WTC11 (cell line): ENCODE measurements at regions not wholly inside any gene's neighbourhood (a gene's known extent, or its start where the extent isn't known, plus 50 kb on each side); places are given as distances from the start of the nearest gene placed in this dataset.
"Not testable (repeated sequence)": the region's sequence is repeated elsewhere in the genome, so short reads cannot be mapped to it uniquely, and the experiment has no call there.

Source experiments
- ATAC-seq: fragments of 200-7000 bp; cut with Tn5 transposase; 2 replicates; pipeline ENCODE4 v1.10.0; 2021; ENCODE audit warnings: mild to moderate bottlenecking, moderate library complexity
- CTCF ChIA-PET: fragments of 300-600 bp; sonication (Branson Sonifier 250); formaldehyde crosslinking; loops from one replicate; lab custom pipeline; 2021; ENCODE audit warnings: antibody characterized with exemption; lab: Charles Lee
- POLR2A ChIA-PET: fragments of 350-600 bp; sonication (Branson Sonifier 250); formaldehyde crosslinking; loops from one replicate; lab custom pipeline; 2021; ENCODE audit warnings: antibody characterized with exemption; lab: Charles Lee
- DNase-seq: peaks from one replicate; pipeline ENCODE4 v3.0.0; 2021; ENCODE audit warnings: low spot score
- H3K27ac Mint-ChIP-seq: 2 replicates; pipeline ENCODE4 v1.8.0; 2021; ENCODE audit warnings: mixed read lengths
- H3K27me3 Mint-ChIP-seq: 2 replicates; pipeline ENCODE4 v1.8.0; 2021; ENCODE audit warnings: low read depth, mild to moderate bottlenecking, moderate library complexity, mixed read lengths
- H3K36me3 Mint-ChIP-seq: 2 replicates; pipeline ENCODE4 v1.8.0; 2021; ENCODE audit warnings: mixed read lengths
- H3K4me1 Mint-ChIP-seq: 2 replicates; pipeline ENCODE4 v1.8.0; 2022; ENCODE audit warnings: mixed read lengths
- H3K4me3 Mint-ChIP-seq: 2 replicates; pipeline ENCODE4 v1.8.0; 2021; ENCODE audit warnings: mild to moderate bottlenecking, moderate library complexity, mixed read lengths
- H3K9me3 Mint-ChIP-seq: 2 replicates; pipeline ENCODE4 v1.8.0; 2021; ENCODE audit warnings: mixed read lengths
- E2F1 ChIP-seq: sonication (generic); formaldehyde crosslinking; IDR thresholded peaks from 2 replicates; pipeline ENCODE4 v1.8.0; 2022; ENCODE audit warnings: mild to moderate bottlenecking, missing genetic modification reagents
- E2F4 ChIP-seq: sonication (generic); formaldehyde crosslinking; IDR thresholded peaks from 2 replicates; pipeline ENCODE4 v1.8.1; 2022; ENCODE audit warnings: low read depth, mild to moderate bottlenecking, moderate library complexity, missing genetic modification reagents, borderline replicate concordance
- ETV6 ChIP-seq: sonication (generic); formaldehyde crosslinking; IDR thresholded peaks from 2 replicates; pipeline ENCODE4 v1.8.1; 2022; ENCODE audit warnings: mild to moderate bottlenecking, missing genetic modification reagents
- FOXJ3 ChIP-seq: sonication (generic); formaldehyde crosslinking; IDR thresholded peaks from 2 replicates; pipeline ENCODE4 v1.9.0; 2021; ENCODE audit warnings: missing genetic modification reagents, mild to moderate bottlenecking, borderline replicate concordance
- HMGA2 ChIP-seq: fragments of 250-450 bp; sonication (Bioruptor Pico); IDR thresholded peaks from 2 replicates; pipeline ENCODE4 v1.4.0; 2021; ENCODE audit warnings: mild to moderate bottlenecking, moderate library complexity
- IRF2 ChIP-seq: sonication (generic); formaldehyde crosslinking; IDR thresholded peaks from 2 replicates; pipeline ENCODE4 v1.8.0; 2022; ENCODE audit warnings: low read depth, missing genetic modification reagents, borderline replicate concordance
- MAX ChIP-seq: sonication (generic); formaldehyde crosslinking; IDR thresholded peaks from 2 replicates; pipeline ENCODE4 v1.8.0; 2022; ENCODE audit warnings: mild to moderate bottlenecking, missing genetic modification reagents
- NR3C1 ChIP-seq: sonication (generic); formaldehyde crosslinking; conservative IDR thresholded peaks from 2 replicates; pipeline ENCODE4 v1.8.1; 2023; ENCODE audit warnings: low read depth, mild to moderate bottlenecking, missing genetic modification reagents
- PRDM15 ChIP-seq: sonication (generic); formaldehyde crosslinking; IDR thresholded peaks from 2 replicates; pipeline ENCODE4 v1.8.0; 2022; ENCODE audit warnings: missing genetic modification reagents
- SOX15 ChIP-seq: fragments of 250-450 bp; sonication (Bioruptor Pico); IDR thresholded peaks from 2 replicates; pipeline ENCODE4 v1.9.0; 2021; ENCODE audit warnings: mild to moderate bottlenecking
- SP1 ChIP-seq: sonication (generic); formaldehyde crosslinking; conservative IDR thresholded peaks from 2 replicates; pipeline ENCODE4 v1.8.1; 2022; ENCODE audit warnings: missing genetic modification reagents
- TCF7 ChIP-seq: sonication (generic); formaldehyde crosslinking; IDR thresholded peaks from 2 replicates; pipeline ENCODE4 v1.8.0; 2022; ENCODE audit warnings: mild to moderate bottlenecking, low read depth, missing genetic modification reagents, moderate library complexity
- TP53 ChIP-seq: sonication (generic); formaldehyde crosslinking; IDR thresholded peaks from 2 replicates; pipeline ENCODE4 v1.8.1; 2023; ENCODE audit warnings: mild to moderate bottlenecking, missing genetic modification reagents
- USF1 ChIP-seq: sonication (generic); formaldehyde crosslinking; IDR thresholded peaks from 2 replicates; pipeline ENCODE4 v1.8.0; 2022; ENCODE audit warnings: mild to moderate bottlenecking, missing genetic modification reagents
- USF2 ChIP-seq: sonication (generic); formaldehyde crosslinking; IDR thresholded peaks from 2 replicates; pipeline ENCODE4 v1.8.1; 2023; ENCODE audit warnings: mild to moderate bottlenecking, missing genetic modification reagents, moderate library complexity
- ZMAT4 ChIP-seq: fragments of 250-450 bp; sonication (Bioruptor Pico); IDR thresholded peaks from 2 replicates; pipeline ENCODE4 v1.9.0; 2021; ENCODE audit warnings: mild to moderate bottlenecking
- ZNF219 ChIP-seq: sonication (generic); formaldehyde crosslinking; IDR thresholded peaks from 2 replicates; pipeline ENCODE4 v1.8.0; 2023; ENCODE audit warnings: missing genetic modification reagents, mild to moderate bottlenecking, borderline replicate concordance
- ZNF281 ChIP-seq: sonication (generic); formaldehyde crosslinking; IDR thresholded peaks from 2 replicates; pipeline ENCODE4 v1.8.0; 2023; ENCODE audit warnings: mild to moderate bottlenecking, missing genetic modification reagents
- ZNF317 ChIP-seq: sonication (generic); formaldehyde crosslinking; IDR thresholded peaks from 2 replicates; pipeline ENCODE4 v1.8.1; 2023; ENCODE audit warnings: low read depth, mild to moderate bottlenecking, moderate library complexity, missing genetic modification reagents, borderline replicate concordance
- ZNF416 ChIP-seq: fragments of 250-450 bp; sonication (Bioruptor Pico); IDR thresholded peaks from 2 replicates; pipeline ENCODE4 v1.9.0; 2021; ENCODE audit warnings: mild to moderate bottlenecking, inconsistent platforms

GRCh38 chrX:112391313-112391712, 288.4 kb downstream of the LHFPL1 start (continued):
- TF ChIP-seq USF2 (CRISPR knock-in tag): no peak
- TF ChIP-seq FOXJ3 (CRISPR knock-in tag): no peak
- TF ChIP-seq, all 79 proteins: peak for 0

GRCh38 chrX:112381649-112382298, 298.0 kb downstream of the LHFPL1 start:
- H3K4me1 Mint-ChIP-seq, CTCF ChIA-PET, H3K9me3 Mint-ChIP-seq, H3K4me3 Mint-ChIP-seq, ATAC-seq, H3K27ac Mint-ChIP-seq, H3K36me3 Mint-ChIP-seq, H3K27me3 Mint-ChIP-seq, DNase-seq, POLR2A ChIA-PET: not testable (repeated sequence)

- DNase-seq (no peak), ATAC-seq (no peak)
- no peak overlapping the region for H3K4me3 Mint-ChIP-seq
- H3K36me3 Mint-ChIP-seq: no peaks in the 10 kb centered on the region
- H3K4me1 Mint-ChIP-seq: peaks cover 5% of the 10 kb centered on the region; the same call in 1 of the 2 replicates
- no peaks in the 10 kb centered on the region for H3K9me3 Mint-ChIP-seq
- H3K27me3 Mint-ChIP-seq: no peaks in the 10 kb centered on the region
- ChIA-PET CTCF (no interaction called here), POLR2A (no interaction called here)
- no peak overlapping the region for H3K27ac Mint-ChIP-seq
- TF ChIP-seq SOX15 (CRISPR knock-in tag): no peak
- TF ChIP-seq ZNF281: no peak
- no peak for TF ChIP-seq IRF2 (CRISPR knock-in tag)
- no peak for TF ChIP-seq NR3C1 (CRISPR knock-in tag)
- TF ChIP-seq E2F4: no peak
- TF ChIP-seq E2F1 (CRISPR knock-in tag): no peak
- TF ChIP-seq SP1: no peak
- TF ChIP-seq PRDM15 (CRISPR knock-in tag): no peak
- TF ChIP-seq ZNF317 (CRISPR knock-in tag): no peak
- TF ChIP-seq ZNF219: no peak
- TF ChIP-seq ETV6 (CRISPR knock-in tag): no peak
- TF ChIP-seq ZMAT4 (CRISPR knock-in tag): no peak
- no peak for TF ChIP-seq TP53 (CRISPR knock-in tag)
- no peak for TF ChIP-seq USF1
- no peak for TF ChIP-seq ZNF416 (CRISPR knock-in tag)
- no peak for TF ChIP-seq TCF7 (CRISPR knock-in tag)
- no peak for TF ChIP-seq HMGA2
- no peak for TF ChIP-seq MAX
Observed at GRCh38 chrX:112380541-112381278, 298.1 kb upstream of the TRPC5 start.
